ENCODE measurements at regions not wholly inside any gene's neighbourhood (a gene's known extent, or its start where the extent isn't known, plus 50 kb on each side); places are given as distances from the start of the nearest gene placed in this dataset.

GRCh38 chr2:74760875-74761630 is 72.9 kb upstream of the HK2 start:
- DNase-seq = no peak

GRCh38 chr2:74762789-74763188 is 71.1 kb upstream of the HK2 start:
- DNase-seq = no peak

GRCh38 chr2:74763962-74764428 is 69.9 kb upstream of the HK2 start:
- DNase-seq = no peak

- peak; percentile 10 for DNase-seq
Measured at GRCh38 chr2:74764429-74765272, 69.3 kb upstream of the HK2 start.

DNA sequence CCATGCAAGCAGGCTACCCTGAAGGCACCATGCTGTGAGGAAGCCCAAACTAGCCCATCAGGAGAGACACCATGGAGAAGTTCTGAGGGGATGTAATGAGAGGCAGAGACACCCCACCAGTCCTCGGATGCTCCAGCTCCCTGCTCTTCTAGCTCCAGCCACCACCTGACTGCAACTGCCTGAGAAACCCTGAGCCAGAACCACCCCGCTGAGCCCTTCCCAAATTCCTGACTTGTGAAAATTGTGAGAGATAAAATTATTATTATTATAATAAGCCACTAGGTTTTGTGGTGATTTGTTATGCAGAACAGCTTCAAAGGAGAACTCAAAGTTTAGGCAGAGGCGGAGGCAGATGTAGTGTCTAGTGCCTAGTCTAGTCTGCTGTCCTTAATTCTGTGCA is 67.1 kb upstream of the HK2 start:
- no peak for DNase-seq

GRCh38 chr2:74767618-74768017 is 66.3 kb upstream of the HK2 start:
- DNase-seq = no peak

DNA sequence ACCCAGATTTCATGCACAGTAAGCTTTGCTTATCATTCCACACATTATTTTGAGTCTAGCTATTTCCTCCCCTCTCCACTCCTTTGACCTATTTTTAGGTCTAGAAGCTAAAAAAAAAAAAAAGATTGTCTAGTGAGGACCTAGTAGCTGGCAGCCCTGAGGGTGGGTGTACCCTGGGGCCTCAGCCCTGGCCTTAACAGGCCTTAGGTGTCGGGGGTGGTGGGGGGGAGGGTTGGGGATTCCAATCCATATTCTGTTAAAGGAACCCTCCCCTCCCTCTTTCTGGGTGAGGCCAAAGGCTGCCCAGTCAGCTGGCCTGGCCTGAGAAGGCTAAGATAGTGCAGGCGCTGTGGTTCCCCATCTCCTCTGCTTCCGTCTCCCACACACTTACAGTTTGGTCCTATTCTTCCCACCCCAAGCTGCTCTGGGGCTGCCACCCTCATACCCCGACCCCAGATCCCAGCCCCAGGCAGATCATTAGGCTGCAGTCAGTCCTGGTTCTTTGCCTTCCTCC is 65.5 kb upstream of the HK2 start:
- no peak for DNase-seq

DNA sequence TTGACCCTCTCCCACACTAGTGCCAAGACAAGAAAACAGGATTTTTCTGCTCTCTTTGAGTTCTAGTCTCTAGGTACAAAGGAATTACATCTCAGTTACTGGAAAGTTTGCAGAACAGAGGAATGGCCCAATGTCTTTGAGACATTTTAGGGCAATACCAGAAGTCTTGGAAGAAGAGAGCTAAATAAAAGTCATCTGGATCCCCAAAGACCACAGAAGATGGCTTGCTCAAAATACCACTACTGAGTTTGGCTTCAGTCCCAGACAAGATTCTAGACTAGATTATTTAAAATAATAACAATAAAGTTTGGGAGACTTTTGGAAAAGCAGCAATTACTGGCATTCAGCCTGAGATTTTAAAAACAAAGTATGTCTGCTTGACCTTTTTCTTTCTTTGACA is 61.9 kb upstream of the HK2 start:
- no peak for DNase-seq

DNA sequence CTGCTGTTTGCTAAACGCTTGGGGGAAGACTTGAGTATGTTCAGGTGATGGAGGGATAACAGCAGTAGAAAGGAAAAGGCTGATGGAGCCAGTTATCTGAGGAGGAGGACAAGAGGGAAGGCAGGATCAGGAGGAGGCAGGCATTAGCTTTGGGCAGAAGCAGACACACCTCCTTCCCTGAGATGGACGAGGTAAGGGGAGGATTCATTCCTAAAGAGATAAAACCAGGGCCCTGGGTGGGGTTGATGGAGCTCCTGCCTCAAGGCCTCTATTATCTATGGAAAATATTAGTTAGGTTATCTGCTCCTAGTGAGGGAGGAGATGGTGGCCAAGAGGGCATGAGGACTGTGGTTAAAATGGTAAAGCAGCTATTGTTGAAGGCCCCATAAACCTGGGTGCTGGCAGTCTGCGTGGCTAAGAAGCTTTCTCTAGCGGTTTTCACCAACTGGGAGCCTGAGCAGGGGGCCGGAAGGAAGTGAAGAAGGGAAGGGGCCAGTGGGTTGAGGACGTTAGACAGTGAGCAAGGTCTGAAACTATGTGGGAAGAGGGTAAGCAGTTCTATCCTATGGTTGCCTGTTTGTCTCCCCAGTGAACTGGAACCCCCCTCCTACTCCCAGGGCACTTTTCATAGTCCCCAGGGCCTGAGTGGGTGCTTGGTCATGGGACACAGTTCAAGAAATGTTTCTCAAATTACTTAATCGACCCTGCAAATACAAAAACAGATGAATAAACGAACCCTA is 56.6 kb upstream of the HK2 start:
- no peak for DNase-seq

DNA sequence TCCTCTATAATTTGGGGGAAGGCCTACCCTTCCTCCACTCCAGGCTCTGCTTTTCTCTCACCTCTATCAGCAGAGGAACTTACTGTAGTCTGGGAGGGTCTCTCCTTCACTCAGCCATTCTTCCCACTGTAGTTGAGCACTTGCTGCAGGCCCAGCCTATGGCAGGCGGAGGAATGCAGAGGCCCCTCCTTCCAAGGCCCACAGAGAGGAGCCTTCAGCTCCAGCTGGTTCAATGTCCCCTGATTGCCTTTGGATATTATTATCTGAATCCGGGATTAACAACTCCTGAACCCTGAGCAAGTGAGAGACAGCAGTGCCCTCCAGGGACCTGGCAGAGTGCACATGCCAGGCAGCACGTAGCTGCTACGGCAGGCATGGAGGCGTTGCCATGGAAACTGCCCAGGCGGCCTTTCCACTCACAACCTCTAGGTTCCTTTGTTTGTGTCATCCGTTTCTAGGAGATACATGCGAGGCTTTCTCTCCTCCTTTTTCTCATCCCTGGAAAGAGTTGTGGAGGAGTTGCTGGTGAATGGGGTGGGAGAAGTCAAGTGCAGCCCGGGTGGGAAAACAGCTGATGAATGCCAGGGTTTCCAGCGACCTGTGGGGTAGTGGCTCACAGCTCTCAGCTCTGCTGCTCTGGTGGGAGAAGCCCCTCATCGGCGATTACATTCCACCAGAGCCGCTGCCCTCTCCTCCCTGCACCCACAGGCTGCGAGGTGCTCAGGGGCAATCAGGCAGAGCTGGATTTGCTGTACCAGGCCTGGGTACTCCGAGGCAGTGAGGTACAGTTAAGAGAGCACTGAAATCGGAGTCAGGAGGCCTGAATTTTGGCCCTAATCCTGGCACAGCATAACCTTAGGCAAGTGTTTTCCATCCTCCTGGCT is 55.3 kb upstream of the HK2 start:
- DNase-seq = no peak

DNA sequence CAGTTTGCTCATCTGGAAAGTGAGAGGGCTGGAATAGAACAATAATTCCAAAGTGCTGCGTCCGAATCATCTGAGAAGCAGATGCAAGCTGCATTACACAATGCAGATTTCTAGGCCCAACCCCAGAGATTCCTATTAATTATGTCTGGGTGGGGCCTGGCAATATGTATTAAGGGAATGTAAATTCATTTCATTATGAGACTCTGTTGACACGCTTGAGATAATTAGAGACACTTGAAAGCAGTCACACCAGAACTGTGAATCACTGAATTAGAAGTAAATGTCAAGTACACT is 54.7 kb upstream of the HK2 start:
- no peak for DNase-seq

- no peak for DNase-seq
Measured at GRCh38 chr2:74779587-74780135, 54.3 kb upstream of the HK2 start.
